ENCODE measurements at regions not wholly inside any gene's neighbourhood (a gene's known extent, or its start where the extent isn't known, plus 50 kb on each side); places are given as distances from the start of the nearest gene placed in this dataset.

DNA sequence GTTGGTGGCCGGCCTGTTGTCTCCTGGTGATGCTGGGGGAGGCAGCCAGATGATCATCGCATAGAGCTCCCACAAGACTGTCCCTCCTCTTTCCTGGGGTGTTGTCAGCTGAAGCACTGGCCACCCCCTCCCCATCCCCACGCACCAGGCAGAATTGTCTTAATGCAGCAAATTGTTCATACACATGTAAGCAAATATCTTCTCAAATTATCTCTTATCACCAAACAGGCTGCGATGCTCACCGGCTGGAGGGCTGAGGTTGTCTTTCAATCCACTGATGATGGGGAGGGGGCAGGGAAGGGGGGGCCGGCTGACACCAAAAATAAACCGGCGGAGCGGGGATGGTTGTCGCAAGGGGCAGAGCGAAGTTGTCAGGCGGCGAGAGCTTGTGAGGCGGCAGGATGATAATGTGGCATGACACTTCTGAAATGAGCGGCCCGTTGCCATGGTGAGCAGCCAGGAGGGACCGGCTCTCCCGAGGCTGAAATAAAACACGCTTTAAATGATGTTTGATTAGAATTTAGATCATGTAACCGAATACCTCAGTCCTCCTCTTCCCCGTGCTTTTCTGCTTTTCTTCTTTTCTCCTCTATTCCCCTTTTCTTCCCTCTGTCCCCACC is 59.8 kb downstream of the MRM1 start:
- in situ Hi-C loops (cut with MboI; ENCODE audit: low sequenced_read_pairs): no loop called here

DNA sequence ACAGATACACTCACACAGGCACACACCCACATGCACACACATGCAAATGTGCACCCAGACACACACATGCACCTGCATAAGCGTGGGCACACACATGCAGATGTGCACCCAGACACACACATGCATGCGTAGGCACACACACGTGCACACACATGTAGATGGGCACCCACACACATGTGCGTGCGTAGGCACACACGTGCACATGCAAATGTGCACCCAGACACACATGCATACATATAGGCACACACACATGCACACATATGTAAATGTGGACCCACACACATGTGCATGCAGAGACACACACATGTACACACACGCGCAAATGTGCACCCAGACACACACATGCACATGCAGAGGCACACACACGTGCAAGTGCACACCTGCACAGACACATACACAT is 60.3 kb downstream of the MRM1 start:
- in situ Hi-C loops (cut with MboI; ENCODE audit: low sequenced_read_pairs): no loop called here

GRCh38 chr17:36665417-36665816 is 64.0 kb downstream of the MRM1 start:
- in situ Hi-C loops (cut with MboI; ENCODE audit: low sequenced_read_pairs): no loop called here

- in situ Hi-C loops (cut with MboI; ENCODE audit: low sequenced_read_pairs): no loop called here
Measured at GRCh38 chr17:36667922-36668321, 66.5 kb downstream of the MRM1 start.

- in situ Hi-C loops (cut with MboI; ENCODE audit: low sequenced_read_pairs): no loop called here
Measured at GRCh38 chr17:36668824-36669223, 67.4 kb downstream of the MRM1 start.

DNA sequence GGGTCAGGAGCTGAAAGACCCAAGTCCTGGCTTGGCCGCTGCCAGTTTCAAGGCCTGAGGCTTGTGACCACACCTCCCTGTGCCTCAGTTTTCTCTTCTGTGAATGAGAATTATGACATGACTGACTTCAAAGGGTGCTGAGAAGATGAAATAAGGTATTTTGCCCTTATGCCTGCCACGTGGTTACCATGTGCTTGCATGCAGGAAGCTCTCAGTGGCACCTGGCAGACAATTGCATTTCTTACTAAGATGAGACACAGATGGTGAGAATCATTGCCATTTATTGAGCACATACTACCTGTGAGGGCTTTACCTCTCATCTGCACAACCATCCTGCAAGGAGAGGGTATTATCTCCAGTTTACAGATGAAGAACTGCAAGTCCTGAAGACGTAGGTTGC is 69.8 kb downstream of the MRM1 start:
- in situ Hi-C loops (cut with MboI; ENCODE audit: low sequenced_read_pairs): no loop called here

GRCh38 chr17:36672403-36672918 is 71.1 kb downstream of the MRM1 start:
- in situ Hi-C loops (cut with MboI; ENCODE audit: low sequenced_read_pairs): no loop called here

- in situ Hi-C loops (cut with MboI; ENCODE audit: low sequenced_read_pairs): no loop called here
Measured at GRCh38 chr17:36673068-36673467, 71.7 kb downstream of the MRM1 start.

- in situ Hi-C loops (cut with MboI; ENCODE audit: low sequenced_read_pairs): no loop called here
Measured at GRCh38 chr17:36673637-36674277, 72.4 kb downstream of the MRM1 start.

DNA sequence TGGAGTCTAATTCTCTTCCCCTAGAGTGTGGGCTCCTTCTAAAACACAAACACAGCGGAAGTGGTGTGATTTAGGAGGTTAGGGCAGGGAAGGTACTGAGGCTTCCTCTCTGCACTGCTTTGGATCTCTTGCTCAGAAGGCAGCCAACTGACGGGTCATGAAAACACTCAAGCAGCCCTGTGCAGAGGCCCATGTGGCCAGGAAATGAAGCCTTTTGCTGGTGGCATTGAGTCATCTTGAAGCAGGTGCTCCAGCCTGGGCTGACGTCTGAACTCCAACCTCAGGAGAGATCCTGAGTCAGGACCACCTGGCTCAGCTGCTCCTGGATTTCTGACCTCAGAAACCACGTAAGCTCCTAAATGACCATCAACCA is 72.9 kb downstream of the MRM1 start:
- in situ Hi-C loops (cut with MboI; ENCODE audit: low sequenced_read_pairs): no loop called here

DNA sequence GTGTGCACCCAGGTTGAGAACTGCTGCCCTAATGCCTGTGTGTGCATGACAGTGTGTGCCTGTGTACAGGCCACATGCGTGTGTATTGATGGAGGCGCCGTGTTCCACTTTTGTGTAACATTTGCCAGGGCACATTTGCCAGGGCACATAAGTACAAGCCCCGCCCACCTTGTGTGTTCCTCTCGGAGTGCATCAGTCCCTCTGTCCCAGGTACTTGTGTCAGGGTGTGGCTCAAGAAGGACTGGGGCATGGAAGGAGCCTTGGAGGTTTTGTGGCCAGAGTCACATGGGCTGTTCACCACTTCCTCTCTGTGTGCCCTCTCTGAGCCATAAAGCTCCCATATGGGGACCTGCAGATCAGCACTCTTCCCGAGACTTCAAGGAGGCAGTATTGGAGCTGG is 73.9 kb downstream of the MRM1 start:
- in situ Hi-C loops (cut with MboI; ENCODE audit: low sequenced_read_pairs): no loop called here

- in situ Hi-C loops (cut with MboI; ENCODE audit: low sequenced_read_pairs): no loop called here
Measured at GRCh38 chr17:36675786-36676185, 74.4 kb downstream of the MRM1 start.

DNA sequence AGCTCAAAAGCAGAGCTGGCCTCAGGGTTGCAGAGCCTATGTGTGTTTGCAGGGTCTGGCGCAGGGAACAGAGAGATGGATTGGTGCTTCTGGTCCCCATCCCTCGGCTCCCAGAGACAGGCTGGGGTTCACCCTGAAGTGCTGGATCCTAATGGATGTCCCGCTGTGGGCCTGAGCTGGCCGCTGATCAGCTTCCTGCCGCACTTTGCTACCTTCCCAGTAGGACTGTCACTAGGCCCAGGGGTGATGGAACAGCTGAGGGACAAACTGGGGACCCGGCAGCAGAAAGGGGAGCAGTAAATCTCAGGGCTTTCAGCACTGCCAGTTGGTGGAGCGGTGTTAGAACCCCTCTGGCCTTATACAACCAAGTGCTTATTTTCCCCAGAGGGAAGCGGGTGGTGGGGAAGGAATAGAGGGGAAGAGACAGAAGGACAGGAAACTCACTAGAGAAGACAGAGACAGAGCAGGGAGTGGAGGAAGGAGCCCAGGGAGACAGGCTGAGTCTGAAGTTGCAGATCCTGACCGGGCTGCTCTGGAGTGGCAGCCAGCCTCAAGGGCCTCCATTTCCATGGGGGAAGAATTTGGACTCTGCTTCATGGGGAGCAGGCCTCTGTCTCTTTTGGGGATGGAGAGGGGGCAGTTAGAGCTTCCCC is 78.6 kb downstream of the MRM1 start:
- in situ Hi-C loops (cut with MboI; ENCODE audit: low sequenced_read_pairs): no loop called here

GRCh38 chr17:36680701-36681202 is 79.4 kb downstream of the MRM1 start:
- in situ Hi-C loops (cut with MboI; ENCODE audit: low sequenced_read_pairs): no loop called here

DNA sequence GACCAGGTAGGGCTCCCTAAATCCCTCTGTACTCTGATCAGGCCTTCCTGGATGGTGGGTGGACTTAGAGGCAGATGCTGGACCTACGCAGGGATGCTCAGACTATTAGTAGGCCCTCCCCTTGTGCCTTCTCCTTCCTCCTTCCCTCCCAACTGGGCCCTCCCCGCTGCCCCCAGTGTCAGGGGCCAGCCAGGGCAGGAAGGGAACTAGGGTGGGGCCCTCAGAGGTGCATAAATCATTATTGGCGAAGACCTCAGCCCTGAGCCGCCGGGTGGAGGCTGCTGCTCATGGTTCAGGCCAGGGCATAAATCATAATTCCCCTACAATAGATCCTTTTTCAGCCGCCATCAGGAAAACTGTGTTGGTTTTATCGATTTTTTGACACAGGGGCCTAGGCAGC is 81.4 kb downstream of the MRM1 start:
- in situ Hi-C loops (cut with MboI; ENCODE audit: low sequenced_read_pairs): no loop called here

GRCh38 chr17:36683387-36683786 is 82.0 kb downstream of the MRM1 start:
- in situ Hi-C loops (cut with MboI; ENCODE audit: low sequenced_read_pairs): no loop called here

GRCh38 chr17:36684134-36684533 is 82.8 kb downstream of the MRM1 start:
- in situ Hi-C loops (cut with MboI; ENCODE audit: low sequenced_read_pairs): no loop called here

DNA sequence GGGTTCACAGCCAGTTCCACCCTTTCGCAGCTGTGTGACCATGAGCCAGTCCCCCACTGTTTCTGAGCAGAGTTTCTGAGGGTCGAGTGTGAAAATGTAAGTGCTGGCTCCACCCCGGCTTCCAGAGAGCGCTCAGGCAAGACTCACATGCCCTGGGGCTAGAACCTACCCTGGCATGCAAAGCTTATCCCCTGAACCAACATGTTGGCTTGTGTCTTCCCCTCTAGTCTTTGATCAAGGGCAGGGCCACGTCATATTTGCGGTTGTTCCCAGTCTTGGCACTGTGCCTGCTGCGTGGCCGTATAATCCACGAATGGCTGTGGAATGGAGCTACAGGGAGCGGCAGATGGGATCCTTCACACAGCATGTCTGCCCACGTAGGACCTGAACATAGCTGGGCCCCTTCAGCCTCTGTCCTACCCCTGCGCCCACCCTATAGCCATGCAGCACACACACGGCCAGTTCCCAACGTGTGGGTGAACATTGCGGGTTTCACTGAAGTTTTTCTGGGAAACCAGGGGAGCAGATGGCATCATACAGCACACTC is 84.8 kb downstream of the MRM1 start:
- in situ Hi-C loops (cut with MboI; ENCODE audit: low sequenced_read_pairs): no loop called here

GRCh38 chr17:36687736-36688135 is 86.4 kb downstream of the MRM1 start:
- in situ Hi-C loops (cut with MboI; ENCODE audit: low sequenced_read_pairs): no loop called here

DNA sequence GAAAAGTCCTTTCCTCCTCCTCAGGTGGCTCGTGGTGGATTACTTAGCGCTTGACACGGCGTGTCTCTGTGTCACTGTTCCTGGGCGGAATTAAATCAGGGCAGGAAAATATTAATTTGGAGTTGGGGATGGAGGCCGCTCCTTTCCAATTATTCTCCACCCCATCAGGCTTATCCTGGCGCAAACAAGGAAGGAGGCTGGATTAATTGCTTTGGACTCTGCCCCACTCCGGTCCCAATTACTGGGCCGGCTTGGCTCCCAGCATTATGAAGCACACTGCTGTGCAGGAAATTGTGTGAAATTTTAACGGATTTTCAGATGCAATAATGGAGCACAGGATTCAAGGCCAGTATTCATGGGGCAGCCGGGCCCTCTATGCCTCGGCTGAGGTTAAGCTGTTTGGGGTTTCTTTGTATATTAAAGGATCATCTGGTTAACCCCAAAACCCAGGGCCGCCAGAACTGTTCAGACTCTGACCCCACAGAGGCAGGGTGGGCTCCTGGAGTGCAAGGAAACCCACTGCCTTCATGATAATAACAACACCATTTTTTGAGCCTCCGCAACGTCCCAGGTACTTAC is 87.8 kb downstream of the MRM1 start:
- in situ Hi-C loops (cut with MboI; ENCODE audit: low sequenced_read_pairs): no loop called here

GRCh38 chr17:36690190-36690589 is 88.8 kb downstream of the MRM1 start:
- in situ Hi-C loops (cut with MboI; ENCODE audit: low sequenced_read_pairs): no loop called here
